ENCODE measurements at regions not wholly inside any gene's neighbourhood (a gene's known extent, or its start where the extent isn't known, plus 50 kb on each side); places are given as distances from the start of the nearest gene placed in this dataset.

DNA sequence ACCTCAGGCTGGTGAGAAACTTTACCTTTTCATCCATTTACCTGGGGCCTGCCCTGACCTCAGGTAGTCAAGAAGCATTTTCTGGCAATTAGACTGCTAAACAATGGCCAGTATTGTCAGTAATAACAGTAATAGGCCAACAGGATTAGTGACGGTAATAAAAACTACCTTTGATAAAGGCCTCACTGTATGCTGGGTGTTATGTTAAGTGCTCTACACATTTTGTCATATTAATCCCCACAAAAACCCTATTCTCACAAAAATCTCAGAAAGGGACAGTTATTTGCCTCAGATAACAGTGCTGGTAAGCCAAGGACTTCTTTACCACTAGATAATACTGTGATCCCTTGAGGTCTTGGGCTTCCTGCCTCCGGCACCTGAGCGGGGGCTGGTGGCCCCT is 191.4 kb downstream of the FOXD2 start:
- FAIRE-seq, result no peak
- TF ChIP-seq POLR2AphosphoS5 (IDR thresholded peaks at IDR 0.05; ENCODE audit: low read depth, low read length) (no peak), POLR2A (IDR thresholded peaks at IDR 0.05; ENCODE audit: low read depth, low read length) (no peak), TAF1 (IDR thresholded peaks at IDR 0.05; ENCODE audit: borderline replicate concordance, low read depth, low read length) (no peak)
- no peak for DNase-seq (ENCODE audit: insufficient read length)

DNA sequence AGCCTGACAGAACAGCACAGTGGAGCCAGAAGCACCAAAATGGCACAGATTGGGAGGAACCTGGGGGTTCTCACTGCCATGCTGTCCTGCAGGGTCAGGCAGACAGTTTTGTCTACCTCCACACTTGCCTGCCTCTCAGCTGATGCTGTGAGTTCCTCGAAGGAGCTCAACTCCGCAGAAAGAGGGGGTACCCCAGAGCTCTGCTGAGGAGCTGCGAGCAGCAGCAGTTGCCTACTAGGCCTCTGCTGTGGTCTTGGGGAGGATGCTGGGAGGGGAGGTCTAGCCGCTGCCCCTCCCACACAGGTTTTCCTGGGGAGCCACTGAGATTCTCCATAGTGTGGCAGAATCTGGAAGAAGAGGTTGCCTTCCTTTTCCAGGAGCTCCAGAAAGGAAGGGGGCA is 192.5 kb downstream of the FOXD2 start:
- no peak for DNase-seq (ENCODE audit: insufficient read length)
- no peak for FAIRE-seq
- TF ChIP-seq POLR2AphosphoS5 (IDR thresholded peaks at IDR 0.05; ENCODE audit: low read depth, low read length) (no peak), POLR2A (IDR thresholded peaks at IDR 0.05; ENCODE audit: low read depth, low read length) (no peak)

DNA sequence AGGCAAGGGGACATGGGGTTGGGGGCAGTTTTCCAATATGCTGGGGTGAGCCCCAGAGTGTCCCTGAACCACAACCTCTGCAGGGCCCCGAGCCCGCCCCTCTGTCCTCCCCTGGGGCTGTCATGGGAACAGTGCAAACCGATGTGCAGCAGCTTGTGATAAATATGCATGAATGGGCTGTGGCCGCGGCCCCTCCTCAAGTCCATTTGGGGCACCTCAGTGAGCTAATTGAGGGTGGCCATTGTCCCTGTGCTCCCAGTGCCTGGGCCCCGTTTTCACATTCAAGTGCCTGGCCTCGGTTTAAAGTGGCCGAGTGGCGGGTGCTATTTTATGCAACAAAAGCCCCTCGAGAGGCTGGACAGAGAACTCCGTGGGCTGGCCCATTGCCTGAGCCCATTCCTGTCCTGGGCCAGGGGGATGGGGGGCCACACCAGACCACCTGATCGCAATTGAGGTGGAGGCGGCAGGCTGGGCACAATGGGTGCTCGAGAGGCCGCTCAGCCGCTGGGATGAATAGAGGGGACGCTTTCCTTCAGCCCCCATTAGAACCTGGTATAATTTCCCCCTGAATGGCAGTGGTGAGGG is 193.7 kb downstream of the FOXD2 start:
- FAIRE-seq, result no peak
- DNase-seq (ENCODE audit: insufficient read length), result no peak
- no peak for TF ChIP-seq TAF1 (IDR thresholded peaks at IDR 0.05; ENCODE audit: borderline replicate concordance, low read depth, low read length)
- no peak for TF ChIP-seq POLR2A (IDR thresholded peaks at IDR 0.05; ENCODE audit: low read depth, low read length)
- TF ChIP-seq POLR2AphosphoS5 (IDR thresholded peaks at IDR 0.05; ENCODE audit: low read depth, low read length), result no peak

DNA sequence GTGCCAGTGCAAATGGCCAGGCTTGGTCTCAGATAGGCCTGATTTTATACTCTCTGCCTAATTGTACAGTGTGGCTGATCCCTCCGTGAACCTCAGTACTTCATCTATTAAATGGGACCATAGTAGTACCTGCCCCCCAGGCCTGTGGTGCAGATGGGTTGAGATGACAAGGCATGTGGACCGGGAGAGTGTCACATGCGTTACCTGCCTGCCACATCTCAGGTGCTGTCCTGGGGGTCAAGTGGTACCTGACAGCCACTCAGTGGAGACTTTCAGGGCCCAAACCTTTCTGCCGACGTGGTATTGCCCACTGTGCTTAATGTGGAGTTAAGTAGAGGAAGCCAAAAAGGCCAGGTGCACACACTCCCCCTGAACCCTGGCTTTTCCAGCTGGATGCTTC is 197.3 kb downstream of the FOXD2 start:
- TF ChIP-seq TAF1 (IDR thresholded peaks at IDR 0.05; ENCODE audit: borderline replicate concordance, low read depth, low read length) (no peak), POLR2A (IDR thresholded peaks at IDR 0.05; ENCODE audit: low read depth, low read length) (no peak), POLR2AphosphoS5 (IDR thresholded peaks at IDR 0.05; ENCODE audit: low read depth, low read length) (no peak)
- FAIRE-seq (no peak), DNase-seq (ENCODE audit: insufficient read length) (no peak)

DNA sequence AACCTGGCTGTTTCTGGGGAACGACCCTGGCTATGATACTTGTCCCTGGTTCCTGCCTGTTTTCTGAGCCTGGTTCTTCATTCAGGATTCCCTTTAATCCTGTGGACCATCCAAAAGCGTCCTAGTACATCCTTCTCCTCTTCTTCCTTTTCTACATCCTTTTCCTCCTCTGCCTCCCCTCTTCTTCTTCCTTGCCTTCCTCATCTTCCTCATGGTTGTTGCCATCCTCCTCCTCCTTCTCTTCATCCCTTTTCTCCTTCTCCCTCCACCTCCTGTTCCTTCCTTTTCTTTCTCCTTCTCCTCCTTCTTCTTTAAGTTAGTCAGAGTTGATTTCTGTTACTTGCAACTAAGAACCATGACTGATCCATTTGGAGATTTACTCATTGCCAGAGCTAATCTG is 197.8 kb downstream of the FOXD2 start:
- TF ChIP-seq TAF1 (IDR thresholded peaks at IDR 0.05; ENCODE audit: borderline replicate concordance, low read depth, low read length), result no peak
- no peak for TF ChIP-seq POLR2AphosphoS5 (IDR thresholded peaks at IDR 0.05; ENCODE audit: low read depth, low read length)
- no peak for TF ChIP-seq POLR2A (IDR thresholded peaks at IDR 0.05; ENCODE audit: low read depth, low read length)
- FAIRE-seq, result no peak
- DNase-seq (ENCODE audit: insufficient read length), result no peak

DNA sequence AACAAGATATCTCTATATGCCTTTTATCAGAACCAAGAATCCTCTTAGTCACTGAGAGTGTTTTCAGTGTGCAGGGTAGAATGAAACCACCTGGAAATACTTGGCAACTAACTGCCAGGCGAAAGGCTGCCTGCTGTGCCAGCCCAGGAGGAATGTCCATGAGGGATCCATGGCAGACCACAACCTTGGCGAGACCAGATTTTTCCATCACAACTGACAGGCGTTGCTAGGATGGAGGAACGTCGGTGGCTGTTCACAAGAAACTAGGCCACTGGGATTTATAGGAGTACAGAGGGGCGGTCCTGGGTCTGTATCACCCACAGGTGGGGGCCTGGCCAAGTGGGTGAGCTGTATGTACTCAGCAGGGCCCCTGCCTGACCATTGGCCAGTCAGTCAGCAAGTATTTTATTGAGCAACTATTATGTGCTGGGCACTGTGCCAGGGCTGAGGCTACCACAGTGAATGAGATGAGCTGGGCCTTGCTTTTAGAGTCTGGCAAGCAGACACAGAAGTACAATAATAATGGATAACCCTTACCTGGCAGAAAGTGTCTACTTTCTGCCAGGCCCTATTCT is 199.4 kb downstream of the FOXD2 start:
- DNase-seq (ENCODE audit: insufficient read length) (no peak), FAIRE-seq (no peak)
- TF ChIP-seq POLR2AphosphoS5 (IDR thresholded peaks at IDR 0.05; ENCODE audit: low read depth, low read length) (no peak), TAF1 (IDR thresholded peaks at IDR 0.05; ENCODE audit: borderline replicate concordance, low read depth, low read length) (no peak), POLR2A (IDR thresholded peaks at IDR 0.05; ENCODE audit: low read depth, low read length) (no peak)

DNA sequence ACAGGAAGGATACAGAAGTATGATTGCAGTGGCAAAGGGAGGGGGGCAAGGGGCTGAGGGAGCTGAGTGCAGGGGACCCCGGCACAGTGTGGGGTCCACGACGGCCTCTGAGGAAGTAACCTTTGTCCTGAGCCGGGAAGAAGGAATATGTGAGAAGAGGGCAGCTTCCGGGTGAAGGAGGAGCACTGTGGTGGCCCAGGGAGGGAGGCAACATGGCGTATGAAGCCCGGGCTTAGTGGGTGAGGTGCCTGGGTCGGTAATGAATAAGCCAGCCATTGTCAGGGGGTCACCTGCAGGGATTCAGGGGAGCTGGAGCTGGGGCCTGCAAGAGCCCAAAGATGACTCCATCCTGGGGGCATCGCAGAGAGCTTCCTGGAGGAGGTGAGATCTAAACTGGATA is 200.4 kb downstream of the FOXD2 start:
- TF ChIP-seq POLR2AphosphoS5 (IDR thresholded peaks at IDR 0.05; ENCODE audit: low read depth, low read length) (no peak), POLR2A (IDR thresholded peaks at IDR 0.05; ENCODE audit: low read depth, low read length) (no peak), TAF1 (IDR thresholded peaks at IDR 0.05; ENCODE audit: borderline replicate concordance, low read depth, low read length) (no peak)
- FAIRE-seq (no peak), DNase-seq (ENCODE audit: insufficient read length) (no peak)

DNA sequence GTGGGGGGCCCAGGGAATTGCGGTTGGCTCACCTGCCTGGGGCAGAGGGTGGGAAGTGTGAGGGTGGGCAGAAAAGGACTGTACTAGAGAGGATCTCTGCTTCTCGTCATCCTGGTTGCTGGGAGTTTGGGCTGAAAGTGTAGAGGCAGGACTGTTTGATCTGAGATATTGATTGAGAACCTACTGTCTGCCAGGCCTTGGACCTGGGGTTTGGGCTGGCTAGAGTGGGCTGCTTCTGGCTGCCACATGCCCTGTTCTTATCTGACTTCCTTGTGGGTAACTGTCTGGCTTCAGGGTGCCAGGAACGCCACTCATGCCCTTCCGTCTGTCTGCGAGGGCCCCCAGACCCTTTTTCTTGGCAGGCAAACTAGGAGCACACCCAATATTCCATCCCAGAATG is 200.9 kb downstream of the FOXD2 start:
- TF ChIP-seq POLR2AphosphoS5 (IDR thresholded peaks at IDR 0.05; ENCODE audit: low read depth, low read length) (no peak), TAF1 (IDR thresholded peaks at IDR 0.05; ENCODE audit: borderline replicate concordance, low read depth, low read length) (no peak)
- DNase-seq (ENCODE audit: insufficient read length) (no peak), FAIRE-seq (no peak)

DNA sequence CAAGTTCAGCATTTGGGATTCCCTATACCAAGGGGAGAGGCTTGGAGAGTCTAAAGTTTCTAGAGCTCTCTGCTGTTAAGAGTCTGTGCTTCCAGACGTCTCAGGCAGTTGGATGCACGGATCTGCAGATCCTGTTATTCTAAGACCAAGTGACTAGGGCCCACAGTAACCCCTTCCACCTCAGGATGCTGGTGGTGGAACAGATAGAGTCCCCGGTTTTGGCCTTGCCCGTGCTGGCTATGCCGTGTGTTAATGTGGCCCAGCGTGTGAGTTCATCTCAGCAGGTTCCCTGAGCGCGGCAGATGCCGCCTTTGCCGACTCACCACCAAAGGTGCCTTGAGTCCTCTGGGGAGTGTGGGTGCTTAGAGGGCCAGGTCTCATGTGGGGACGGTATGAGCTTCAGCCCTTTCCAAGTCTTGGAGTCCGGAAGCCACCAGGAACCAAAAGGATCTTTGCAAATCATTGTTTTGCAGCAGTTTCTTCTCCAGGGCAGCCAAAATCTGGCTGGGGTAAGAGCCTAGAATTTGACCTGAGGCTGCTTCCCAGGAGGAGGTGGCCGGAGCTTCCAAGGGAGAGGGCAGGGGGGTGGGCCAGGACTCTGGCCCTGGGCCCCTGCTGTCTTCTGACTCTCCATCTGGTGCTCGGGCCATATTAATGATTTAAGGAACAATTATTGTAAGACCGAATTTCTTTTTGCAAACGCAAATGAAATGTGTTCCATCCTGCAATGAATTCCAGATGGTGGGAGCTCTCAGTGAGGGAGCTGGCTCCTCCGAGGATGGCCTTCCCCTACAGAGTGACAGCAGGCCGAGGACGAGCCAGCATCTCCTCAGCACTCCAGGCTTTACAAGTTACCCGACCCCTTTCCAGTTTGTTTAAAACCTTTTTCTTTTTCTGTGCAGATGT is 205.7 kb downstream of the FOXD2 start:
- DNase-seq (ENCODE audit: insufficient read length), result no peak
- no peak for TF ChIP-seq TAF1 (IDR thresholded peaks at IDR 0.05; ENCODE audit: borderline replicate concordance, low read depth, low read length)
- no peak for TF ChIP-seq POLR2A (IDR thresholded peaks at IDR 0.05; ENCODE audit: low read depth, low read length)
- no peak for TF ChIP-seq POLR2AphosphoS5 (IDR thresholded peaks at IDR 0.05; ENCODE audit: low read depth, low read length)
- no peak for FAIRE-seq

DNA sequence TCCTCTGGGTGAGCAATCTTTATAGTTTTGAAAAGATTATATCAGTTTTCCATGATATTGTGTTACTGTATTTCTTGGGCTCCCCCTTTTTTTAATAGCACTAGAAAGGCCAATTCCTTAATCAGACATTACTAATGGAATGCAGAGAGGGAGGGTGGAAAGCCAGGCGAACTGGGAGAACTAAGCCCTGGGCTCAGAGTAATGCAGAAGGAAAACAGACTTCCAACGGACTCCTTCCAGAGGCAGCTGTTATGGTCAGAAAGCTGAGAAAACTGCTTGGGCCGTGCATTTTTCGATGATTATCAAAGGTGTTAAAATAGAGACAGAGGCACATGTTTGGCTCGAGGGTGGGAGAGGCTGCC is 206.3 kb downstream of the FOXD2 start:
- no peak for TF ChIP-seq POLR2A (IDR thresholded peaks at IDR 0.05; ENCODE audit: low read depth, low read length)
- TF ChIP-seq POLR2AphosphoS5 (IDR thresholded peaks at IDR 0.05; ENCODE audit: low read depth, low read length), result no peak
- TF ChIP-seq TAF1 (IDR thresholded peaks at IDR 0.05; ENCODE audit: borderline replicate concordance, low read depth, low read length), result no peak
- DNase-seq (ENCODE audit: insufficient read length) (no peak), FAIRE-seq (no peak)

DNA sequence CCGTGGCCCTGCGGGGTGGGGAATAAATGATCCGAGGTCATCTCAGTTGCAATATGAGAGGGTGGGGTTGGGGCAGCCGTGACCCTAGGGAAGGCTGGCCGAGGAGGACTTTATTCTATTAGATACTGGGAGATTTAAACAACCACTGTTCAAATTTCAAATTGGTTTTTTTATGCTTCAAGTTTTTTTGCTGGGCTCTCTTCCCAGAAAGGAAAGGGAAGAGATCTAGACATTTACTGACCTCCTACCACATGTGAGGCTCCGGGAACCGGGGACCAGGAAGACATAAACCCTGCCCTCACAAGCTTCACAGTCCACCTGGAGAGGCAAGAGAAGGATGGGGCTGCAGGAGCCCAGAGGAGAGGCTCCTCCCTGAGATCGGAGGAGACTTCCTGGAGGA is 207.3 kb downstream of the FOXD2 start:
- FAIRE-seq (no peak), DNase-seq (ENCODE audit: insufficient read length) (no peak)
- TF ChIP-seq POLR2A (IDR thresholded peaks at IDR 0.05; ENCODE audit: low read depth, low read length), result no peak
- no peak for TF ChIP-seq TAF1 (IDR thresholded peaks at IDR 0.05; ENCODE audit: borderline replicate concordance, low read depth, low read length)
- TF ChIP-seq POLR2AphosphoS5 (IDR thresholded peaks at IDR 0.05; ENCODE audit: low read depth, low read length), result no peak

DNA sequence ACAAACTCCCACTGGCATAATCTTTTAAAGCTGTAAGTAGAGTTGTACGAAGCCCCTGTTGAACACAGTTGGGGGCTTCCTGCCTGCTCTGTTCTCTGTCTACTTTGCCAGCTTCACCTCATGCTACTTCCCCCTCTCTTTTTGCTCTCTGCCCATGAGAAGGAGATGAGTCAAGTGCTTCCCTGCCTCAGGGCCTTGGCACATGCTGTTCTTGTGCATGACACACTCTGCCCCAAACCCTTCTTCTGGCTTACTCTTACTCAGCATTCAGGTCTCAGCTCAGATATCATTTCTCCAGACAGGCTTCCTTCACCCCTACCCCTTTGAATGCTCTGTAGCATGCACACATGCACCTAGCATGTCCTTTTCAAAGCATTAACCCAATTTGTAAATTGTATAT is 208.8 kb downstream of the FOXD2 start:
- no peak for TF ChIP-seq TAF1 (IDR thresholded peaks at IDR 0.05; ENCODE audit: borderline replicate concordance, low read depth, low read length)
- TF ChIP-seq POLR2AphosphoS5 (IDR thresholded peaks at IDR 0.05; ENCODE audit: low read depth, low read length), result no peak
- no peak for TF ChIP-seq POLR2A (IDR thresholded peaks at IDR 0.05; ENCODE audit: low read depth, low read length)
- DNase-seq (ENCODE audit: insufficient read length), result no peak
- no peak for FAIRE-seq
